ENCODE measurements at regions not wholly inside any gene's neighbourhood (a gene's known extent, or its start where the extent isn't known, plus 50 kb on each side); places are given as distances from the start of the nearest gene placed in this dataset.

GRCh38 chr1:88134983-88135921 is 548.8 kb upstream of the PKN2 start:
- no peak for TF ChIP-seq CTCF (IDR thresholded peaks at IDR 0.05)
- 79% methylated on average over 7 of the region's 7 CpGs for WGBS
- Histone ChIP-seq H3K27me3 (no peaks in the 10 kb centered on the region), H3K36me3 (no peaks in the 10 kb centered on the region), H3K9me3 (no peaks in the 10 kb centered on the region), H3K27ac (no peak overlapping the region), H3K4me3 (no peak overlapping the region), H3K4me1 (no peaks in the 10 kb centered on the region)
- DNase-seq (ENCODE audit: low spot score in 2 of 2) = no peak

GRCh38 chr1:88139633-88140032 is 544.4 kb upstream of the PKN2 start:
- H3K36me3 ChIP-seq = no peaks in the 10 kb centered on the region
- H3K4me3 ChIP-seq = no peak overlapping the region
- no peaks in the 10 kb centered on the region for H3K4me1 ChIP-seq
- DNase-seq (ENCODE audit: low spot score in 2 of 2) = no peak
- 74% methylated on average over 4 of the region's 4 CpGs for WGBS
- TF ChIP-seq POLR2AphosphoS5 (IDR thresholded peaks at IDR 0.05) (no peak), CTCF (IDR thresholded peaks at IDR 0.05) (no peak), POLR2A (IDR thresholded peaks at IDR 0.05) (no peak), EP300 (IDR thresholded peaks at IDR 0.05) (no peak)
- H3K27ac ChIP-seq = no peak overlapping the region
- no peaks in the 10 kb centered on the region for H3K9me3 ChIP-seq
- H3K27me3 ChIP-seq = no peaks in the 10 kb centered on the region

GRCh38 chr1:88140325-88140724 is 543.7 kb upstream of the PKN2 start:
- Histone ChIP-seq H3K27me3 (no peaks in the 10 kb centered on the region), H3K36me3 (no peaks in the 10 kb centered on the region), H3K4me3 (no peak overlapping the region), H3K27ac (no peak overlapping the region), H3K4me1 (no peaks in the 10 kb centered on the region), H3K9me3 (no peaks in the 10 kb centered on the region)
- no peak for DNase-seq (ENCODE audit: low spot score in 2 of 2)
- TF ChIP-seq POLR2AphosphoS5 (IDR thresholded peaks at IDR 0.05) (no peak), POLR2A (IDR thresholded peaks at IDR 0.05) (no peak), CTCF (IDR thresholded peaks at IDR 0.05) (no peak), EP300 (IDR thresholded peaks at IDR 0.05) (no peak)
- 83% methylated on average over 1 of the region's 1 CpG for WGBS

- no peak overlapping the region for H3K27ac ChIP-seq
- no peaks in the 10 kb centered on the region for H3K27me3 ChIP-seq
- H3K9me3 ChIP-seq = no peaks in the 10 kb centered on the region
- TF ChIP-seq EP300 (IDR thresholded peaks at IDR 0.05) = no peak
- TF ChIP-seq CTCF (IDR thresholded peaks at IDR 0.05) = no peak
- no peak for TF ChIP-seq POLR2AphosphoS5 (IDR thresholded peaks at IDR 0.05)
- no peak for TF ChIP-seq POLR2A (IDR thresholded peaks at IDR 0.05)
- H3K36me3 ChIP-seq = no peaks in the 10 kb centered on the region
- no peak overlapping the region for H3K4me3 ChIP-seq
- 66% methylated on average over 6 of the region's 6 CpGs for WGBS
- no peaks in the 10 kb centered on the region for H3K4me1 ChIP-seq
- no peak for DNase-seq (ENCODE audit: low spot score in 2 of 2)
Observed at GRCh38 chr1:88141499-88142074, 542.5 kb upstream of the PKN2 start.

- Histone ChIP-seq H3K36me3 (no peaks in the 10 kb centered on the region), H3K27me3 (no peaks in the 10 kb centered on the region), H3K27ac (no peak overlapping the region), H3K4me3 (no peak overlapping the region), H3K9me3 (no peaks in the 10 kb centered on the region), H3K4me1 (no peaks in the 10 kb centered on the region)
- TF ChIP-seq CTCF (IDR thresholded peaks at IDR 0.05) (no peak), EP300 (IDR thresholded peaks at IDR 0.05) (no peak), POLR2A (IDR thresholded peaks at IDR 0.05) (no peak), POLR2AphosphoS5 (IDR thresholded peaks at IDR 0.05) (no peak)
- WGBS = 88% methylated on average over 3 of the region's 3 CpGs
- no peak for DNase-seq (ENCODE audit: low spot score in 2 of 2)
Observed at GRCh38 chr1:88145752-88146151, 538.3 kb upstream of the PKN2 start.

Data from suprapubic skin (tissue), 4 donors.